A549 (cell line): ENCODE measurements at regions not wholly inside any gene's neighbourhood (a gene's known extent, or its start where the extent isn't known, plus 50 kb on each side); places are given as distances from the start of the nearest gene placed in this dataset.
A peak's percentile ranks its signal among the peaks of the same experiment; 100 is the strongest.

Source experiments
- ATAC-seq, 2 experiments: fragments of 200-7000 bp in 1 of 2; fragments of >200 bp in 1 of 2; cut with Nextera tagmentation in 1 of 2; cut with Tn5 transposase in 1 of 2; 3 replicates each; pipeline versions ENCODE4 v1.8.0 to v1.9.1; 2018 to 2020; ENCODE audit warnings: mild to moderate bottlenecking in 1 of 2, moderate library complexity in 1 of 2
- CTCF ChIA-PET: fragments of 300-600 bp; sonication (Branson Sonifier 250); formaldehyde crosslinking; extraction: SDS; loops from one replicate; lab custom pipeline; 2021; ENCODE audit warnings: antibody characterized with exemption, inconsistent platforms; lab: Yijun Ruan, JAX
- POLR2A ChIA-PET: fragments of 350-600 bp; formaldehyde crosslinking; extraction: SDS; loops from one replicate; lab custom pipeline; 2021; ENCODE audit warnings: antibody characterized with exemption, inconsistent platforms; lab: Yijun Ruan, JAX
- DNase-seq, 2 experiments: peaks; one replicate each; pipeline versions ENCODE4 v3.0.0 to v3.0.0-alpha.2; 2011 to 2016; ENCODE audit warnings: low read depth in 1 of 2, low spot score in 1 of 2
- FAIRE-seq: peaks from 2 replicates; lab custom pipeline; 2011; peaks lifted over from hg19 to GRCh38; lab: Jason Lieb, UNC
- H3K27ac ChIP-seq, 2 experiments: fragments of >200 bp; sonication (Bioruptor Twin); formaldehyde crosslinking; 3 replicates each; pipeline ENCODE4 v1.5.1; 2016 to 2017
- H3K4me1 ChIP-seq: fragments of >200 bp; sonication (Bioruptor Twin); formaldehyde crosslinking; 3 replicates; pipeline ENCODE4 v1.6.1; 2016
- H3K4me2 ChIP-seq: fragments of >200 bp; sonication (Bioruptor Twin); formaldehyde crosslinking; 3 replicates; pipeline ENCODE4 v1.6.1; 2016
- H3K4me3 ChIP-seq: fragments of >200 bp; sonication (Bioruptor Twin); formaldehyde crosslinking; 3 replicates; pipeline ENCODE4 v1.5.1; 2016
- H3K9me3 ChIP-seq: fragments of >200 bp; sonication (Bioruptor Twin); formaldehyde crosslinking; 3 replicates; pipeline ENCODE4 v1.6.1; 2016
- ATOH8 ChIP-seq: fragments of 250-450 bp; sonication (Bioruptor Pico); IDR thresholded peaks from 2 replicates; pipeline ENCODE4 v1.5.0; 2020; ENCODE audit warnings: low read depth, mild to moderate bottlenecking, moderate library complexity
- BHLHE40 ChIP-seq: IDR thresholded peaks from 2 replicates; pipeline ENCODE4 v1.6.1; 2012; ENCODE audit warnings: low read depth, low read length, inconsistent platforms
- CHD4 ChIP-seq: fragments of 200-600 bp; sonication (generic); IDR thresholded peaks from 2 replicates; pipeline ENCODE4 v1.6.1; 2016; ENCODE audit warnings: antibody characterized with exemption, mild to moderate bottlenecking, borderline replicate concordance
- CTCF ChIP-seq: fragments of >200 bp; sonication (Bioruptor Twin); formaldehyde crosslinking; IDR thresholded peaks from 3 replicates; pipeline ENCODE4 v1.5.1; 2016
- EHF ChIP-seq: fragments of 250-450 bp; sonication (Bioruptor Pico); IDR thresholded peaks from 2 replicates; pipeline ENCODE4 v1.5.0; 2020; ENCODE audit warnings: mild to moderate bottlenecking
- ELK1 ChIP-seq: fragments of 150-350 bp; IDR thresholded peaks from 2 replicates; pipeline ENCODE4 v1.6.1; 2014; ENCODE audit warnings: low read depth, mild to moderate bottlenecking, low read length
- EP300 ChIP-seq, 2 experiments: fragments of >200 bp; sonication (Bioruptor Twin); formaldehyde crosslinking; IDR thresholded peaks; 2 replicates in 1 of 2; 3 replicates in 1 of 2; pipeline ENCODE4 v1.6.1; 2016 to 2017
- HOXB13 ChIP-seq: fragments of 250-450 bp; sonication (Bioruptor Pico); IDR thresholded peaks from 2 replicates; pipeline ENCODE4 v1.5.0; 2020; ENCODE audit warnings: low read depth, mild to moderate bottlenecking, moderate library complexity
- HOXB5 ChIP-seq: fragments of 250-450 bp; sonication (Bioruptor Pico); IDR thresholded peaks from 2 replicates; pipeline ENCODE4 v1.5.0; 2020; ENCODE audit warnings: mild to moderate bottlenecking, moderate library complexity
- JUN ChIP-seq, 2 experiments: fragments of >200 bp; sonication (Bioruptor Twin); formaldehyde crosslinking; IDR thresholded peaks; 2 replicates in 1 of 2; 3 replicates in 1 of 2; pipeline ENCODE4 v1.6.1; 2016 to 2017
- KDM1A ChIP-seq: fragments of 200-600 bp; sonication (generic); IDR thresholded peaks from 2 replicates; pipeline ENCODE4 v1.6.1; 2016; ENCODE audit warnings: low read depth, mild to moderate bottlenecking
- NPAS2 ChIP-seq: fragments of 250-450 bp; sonication (Bioruptor Pico); IDR thresholded peaks from 2 replicates; pipeline ENCODE4 v1.8.0; 2022; ENCODE audit warnings: mild to moderate bottlenecking, moderate library complexity, borderline replicate concordance
- NR3C1 ChIP-seq: fragments of >200 bp; sonication (Bioruptor Twin); formaldehyde crosslinking; IDR thresholded peaks from 3 replicates; pipeline ENCODE4 v1.6.1; 2017
- POLR2AphosphoS2 ChIP-seq: conservative IDR thresholded peaks from 2 replicates; pipeline ENCODE4 v1.6.1; 2012; ENCODE audit warnings: low read length, improper control_type of control experiment, inconsistent platforms
- RAD21 ChIP-seq, 2 experiments: fragments of >200 bp in 1 of 2; sonication (Bioruptor Twin) in 1 of 2; formaldehyde crosslinking in 1 of 2; IDR thresholded peaks in 1 of 2; conservative IDR thresholded peaks in 1 of 2; 2 replicates in 1 of 2; 3 replicates in 1 of 2; pipeline ENCODE4 v1.6.1; 2012 to 2018; ENCODE audit warnings: inconsistent platforms in 1 of 2
- RNF2 ChIP-seq: fragments of 200-600 bp; sonication (generic); IDR thresholded peaks from 2 replicates; pipeline ENCODE4 v1.6.1; 2016; ENCODE audit warnings: low read depth, mild to moderate bottlenecking, antibody characterized with exemption, moderate library complexity, borderline replicate concordance
- SMC3 ChIP-seq: fragments of >200 bp; sonication (Bioruptor Twin); formaldehyde crosslinking; IDR thresholded peaks from 3 replicates; pipeline ENCODE4 v1.6.1; 2018; ENCODE audit warnings: inconsistent platforms
- TFCP2L1 ChIP-seq: fragments of 250-450 bp; sonication (Bioruptor Pico); IDR thresholded peaks from 2 replicates; pipeline ENCODE4 v1.5.0; 2021; ENCODE audit warnings: mild to moderate bottlenecking
- TP53 ChIP-seq: fragments of 250-450 bp; sonication (Bioruptor Pico); IDR thresholded peaks from 2 replicates; pipeline ENCODE4 v1.5.0; 2021; ENCODE audit warnings: mild to moderate bottlenecking, moderate library complexity
- ZC3H11A ChIP-seq: fragments of 450-650 bp; IDR thresholded peaks from 2 replicates; pipeline ENCODE4 v1.6.1; 2014; ENCODE audit warnings: antibody characterized with exemption, mild to moderate bottlenecking
- ZFP36 ChIP-seq: fragments of 450-650 bp; IDR thresholded peaks from 2 replicates; pipeline ENCODE4 v1.6.1; 2014; ENCODE audit warnings: borderline replicate concordance; ENCODE audit not compliant: partially characterized antibody
- WGBS: methylation state at CpG from one replicate; pipeline ENCODE4 v1.1.6; 2017; ENCODE audit errors: missing lambda C conversion rate; 5-methylcytosine and 5-hydroxymethylcytosine counted together
- TF ChIP-seq, protein P1 (sequence below): fragments of >200 bp; sonication (Bioruptor Twin); formaldehyde crosslinking; IDR thresholded peaks from 3 replicates; pipeline ENCODE4 v1.6.1; 2016
- TF ChIP-seq, protein P2 (sequence below): fragments of 200-600 bp; sonication (generic); IDR thresholded peaks from 2 replicates; pipeline ENCODE4 v1.6.1; 2016; ENCODE audit warnings: antibody characterized with exemption, mild to moderate bottlenecking, moderate library complexity
- TF ChIP-seq, protein P3 (sequence below): fragments of >200 bp; sonication (Bioruptor Twin); formaldehyde crosslinking; IDR thresholded peaks from 2 replicates; pipeline ENCODE4 v1.6.1; 2016

DNA sequence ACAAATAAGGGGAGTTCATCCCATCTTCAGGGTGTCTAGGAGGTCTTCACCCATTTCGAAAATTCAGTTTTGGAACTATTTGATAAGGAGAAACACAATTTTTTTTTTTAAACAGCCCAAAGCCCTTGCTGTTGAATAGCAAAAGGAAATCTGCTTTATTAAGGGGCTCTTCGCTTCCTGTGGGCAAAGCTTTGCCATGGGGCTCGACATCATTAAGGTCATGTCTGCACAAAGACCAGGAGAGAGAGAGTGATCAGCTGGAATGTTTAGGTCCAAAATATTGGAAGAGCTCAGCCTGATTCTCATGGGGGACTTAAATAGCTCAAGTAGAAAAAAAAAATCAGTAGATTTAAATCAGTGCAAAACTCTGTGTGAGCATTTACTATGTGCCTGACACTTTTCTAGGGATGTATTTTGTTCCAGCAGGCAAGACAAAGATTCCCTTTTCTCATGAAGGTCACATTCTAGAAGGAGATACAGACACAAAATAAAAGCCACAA is 564.6 kb upstream of the KLF4 start:
- Histone ChIP-seq H3K4me2 (no peak overlapping the region), H3K4me3 (no peak overlapping the region), H3K4me1 (peaks cover 53% of the 10 kb centered on the region), H3K27ac (peak overlapping the region; percentile 88; a peak in 5 of 6 replicates), H3K9me3 (no peaks in the 10 kb centered on the region)
- FAIRE-seq (no peak), ATAC-seq (no peak), DNase-seq (no peak)
- CTCF ChIA-PET: interaction anchor here (0.9 to 3.1 kb wide), 4 partner anchors 39 to 708 kb away, joined by 3 to 12 read pairs (median 4); no protein-coding TSS in a partner anchor
- POLR2A ChIA-PET: no interaction called here
- 90% methylated on average over 3 of the region's 3 CpGs for WGBS
- TF ChIP-seq POLR2AphosphoS2: no peak
- TF ChIP-seq SMC3: no peak
- TF ChIP-seq BHLHE40: no peak
- no peak for TF ChIP-seq TP53

DNA sequence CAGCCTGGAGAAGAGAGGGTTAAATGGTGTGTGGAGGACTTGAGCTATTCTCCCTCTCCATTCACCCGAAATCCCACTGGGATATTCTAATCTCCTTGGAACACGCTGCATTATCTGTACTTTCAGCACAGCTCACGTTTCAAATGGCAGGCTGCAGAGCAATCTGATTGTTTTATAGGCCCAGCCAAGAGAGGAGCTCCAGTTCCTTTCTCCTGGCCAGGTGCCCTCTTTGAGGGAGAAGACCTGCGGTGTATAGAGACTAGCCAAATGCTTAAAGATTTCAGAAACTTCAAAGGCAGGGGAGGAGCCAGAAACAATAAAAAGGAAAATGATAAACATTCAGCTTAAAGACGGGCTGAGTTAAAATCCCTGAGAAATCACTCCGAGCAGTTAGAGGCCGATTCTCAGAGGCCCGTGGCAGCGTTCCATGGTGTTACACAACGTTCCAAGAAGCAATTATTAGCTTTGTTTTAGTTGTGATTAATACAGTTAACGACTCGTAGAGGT is 564.0 kb upstream of the KLF4 start:
- ChIA-PET POLR2A (no interaction called here), CTCF (interaction anchor here (0.9 to 3.1 kb wide), 6 partner anchors 29 to 708 kb away, joined by 3 to 12 read pairs (median 3); no protein-coding TSS in a partner anchor)
- TF ChIP-seq TFCP2L1 (CRISPR knock-in tag) (no peak), EP300 (IDR thresholded peaks at IDR 0.05) (no peak), NPAS2 (CRISPR knock-in tag) (no peak), ELK1 (no peak), ZFP36 (no peak), KDM1A (no peak), HOXB13 (no peak), ZC3H11A (no peak), CTCF (no peak), HOXB5 (CRISPR knock-in tag) (no peak), ATOH8 (no peak), CHD4 (no peak), RAD21 (conservative IDR thresholded peaks at IDR 0.05 in 1 of 2, IDR thresholded peaks at IDR 0.05 in 1 of 2) (no peak), NR3C1 (no peak), RNF2 (no peak), JUN (IDR thresholded peaks at IDR 0.05) (no peak), EHF (no peak)
- TF ChIP-seq, protein P1, sequence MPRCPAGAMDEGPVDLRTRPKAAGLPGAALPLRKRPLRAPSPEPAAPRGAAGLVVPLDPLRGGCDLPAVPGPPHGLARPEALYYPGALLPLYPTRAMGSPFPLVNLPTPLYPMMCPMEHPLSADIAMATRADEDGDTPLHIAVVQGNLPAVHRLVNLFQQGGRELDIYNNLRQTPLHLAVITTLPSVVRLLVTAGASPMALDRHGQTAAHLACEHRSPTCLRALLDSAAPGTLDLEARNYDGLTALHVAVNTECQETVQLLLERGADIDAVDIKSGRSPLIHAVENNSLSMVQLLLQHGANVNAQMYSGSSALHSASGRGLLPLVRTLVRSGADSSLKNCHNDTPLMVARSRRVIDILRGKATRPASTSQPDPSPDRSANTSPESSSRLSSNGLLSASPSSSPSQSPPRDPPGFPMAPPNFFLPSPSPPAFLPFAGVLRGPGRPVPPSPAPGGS: no peak
- TF ChIP-seq, protein P2, sequence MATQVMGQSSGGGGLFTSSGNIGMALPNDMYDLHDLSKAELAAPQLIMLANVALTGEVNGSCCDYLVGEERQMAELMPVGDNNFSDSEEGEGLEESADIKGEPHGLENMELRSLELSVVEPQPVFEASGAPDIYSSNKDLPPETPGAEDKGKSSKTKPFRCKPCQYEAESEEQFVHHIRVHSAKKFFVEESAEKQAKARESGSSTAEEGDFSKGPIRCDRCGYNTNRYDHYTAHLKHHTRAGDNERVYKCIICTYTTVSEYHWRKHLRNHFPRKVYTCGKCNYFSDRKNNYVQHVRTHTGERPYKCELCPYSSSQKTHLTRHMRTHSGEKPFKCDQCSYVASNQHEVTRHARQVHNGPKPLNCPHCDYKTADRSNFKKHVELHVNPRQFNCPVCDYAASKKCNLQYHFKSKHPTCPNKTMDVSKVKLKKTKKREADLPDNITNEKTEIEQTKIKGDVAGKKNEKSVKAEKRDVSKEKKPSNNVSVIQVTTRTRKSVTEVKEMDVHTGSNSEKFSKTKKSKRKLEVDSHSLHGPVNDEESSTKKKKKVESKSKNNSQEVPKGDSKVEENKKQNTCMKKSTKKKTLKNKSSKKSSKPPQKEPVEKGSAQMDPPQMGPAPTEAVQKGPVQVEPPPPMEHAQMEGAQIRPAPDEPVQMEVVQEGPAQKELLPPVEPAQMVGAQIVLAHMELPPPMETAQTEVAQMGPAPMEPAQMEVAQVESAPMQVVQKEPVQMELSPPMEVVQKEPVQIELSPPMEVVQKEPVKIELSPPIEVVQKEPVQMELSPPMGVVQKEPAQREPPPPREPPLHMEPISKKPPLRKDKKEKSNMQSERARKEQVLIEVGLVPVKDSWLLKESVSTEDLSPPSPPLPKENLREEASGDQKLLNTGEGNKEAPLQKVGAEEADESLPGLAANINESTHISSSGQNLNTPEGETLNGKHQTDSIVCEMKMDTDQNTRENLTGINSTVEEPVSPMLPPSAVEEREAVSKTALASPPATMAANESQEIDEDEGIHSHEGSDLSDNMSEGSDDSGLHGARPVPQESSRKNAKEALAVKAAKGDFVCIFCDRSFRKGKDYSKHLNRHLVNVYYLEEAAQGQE: no peak
- TF ChIP-seq, protein P3, sequence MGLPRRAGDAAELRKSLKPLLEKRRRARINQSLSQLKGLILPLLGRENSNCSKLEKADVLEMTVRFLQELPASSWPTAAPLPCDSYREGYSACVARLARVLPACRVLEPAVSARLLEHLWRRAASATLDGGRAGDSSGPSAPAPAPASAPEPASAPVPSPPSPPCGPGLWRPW: no peak
- H3K4me3 ChIP-seq: no peak overlapping the region
- peak overlapping the region; percentile 15 to 88; a peak in 4 of 6 replicates for H3K27ac ChIP-seq
- peaks cover 51% of the 10 kb centered on the region for H3K4me1 ChIP-seq
- DNase-seq (no peak), ATAC-seq (no peak), FAIRE-seq (no peak)
- 86% methylated on average over 12 of the region's 12 CpGs for WGBS
- no peak overlapping the region for H3K4me2 ChIP-seq
- no peaks in the 10 kb centered on the region for H3K9me3 ChIP-seq
